GM23338 (cell line): ENCODE measurements at regions not wholly inside any gene's neighbourhood (a gene's known extent, or its start where the extent isn't known, plus 50 kb on each side); places are given as distances from the start of the nearest gene placed in this dataset.

Experiments used
- CREB1 ChIP-seq: fragments of 250-450 bp; sonication (Bioruptor Pico); IDR thresholded peaks from 2 replicates; pipeline ENCODE4 v1.5.0; 2020; ENCODE audit warnings: low read depth, mild to moderate bottlenecking, moderate library complexity
- CTCF ChIP-seq, 2 experiments: fragments of 200-600 bp in 1 of 2; sonication (generic) in 1 of 2; conservative IDR thresholded peaks; 2 replicates each; pipeline versions ENCODE4 v1.5.1 to v1.6.1; 2016 to 2017; ENCODE audit warnings: antibody characterized with exemption in 2 of 2, low read depth in 2 of 2, mild to moderate bottlenecking in 2 of 2, moderate library complexity in 1 of 2
- EZH2 ChIP-seq: fragments of 200-600 bp; sonication (generic); IDR thresholded peaks from one replicate; pipeline ENCODE4 v1.8.0; 2017; ENCODE audit warnings: antibody characterized with exemption, mild to moderate bottlenecking, low read depth; ENCODE audit not compliant: unreplicated experiment
- EZH2phosphoT487 ChIP-seq: fragments of 200-600 bp; sonication (generic); IDR thresholded peaks from one replicate; pipeline ENCODE4 v1.8.1; 2018; ENCODE audit warnings: antibody characterized with exemption; ENCODE audit not compliant: unreplicated experiment
- JUNB ChIP-seq: IDR thresholded peaks from one replicate; pipeline ENCODE4 v1.6.1; 2016; ENCODE audit warnings: antibody characterized with exemption; ENCODE audit not compliant: unreplicated experiment
- NANOG ChIP-seq: IDR thresholded peaks from 2 replicates; pipeline ENCODE4 v1.6.1; 2016; ENCODE audit warnings: antibody characterized with exemption, borderline replicate concordance
- POLR2AphosphoS5 ChIP-seq: IDR thresholded peaks from 2 replicates; pipeline ENCODE4 v1.6.1; 2016; ENCODE audit warnings: antibody characterized with exemption, low read depth
- REST ChIP-seq: IDR thresholded peaks from one replicate; pipeline ENCODE4 v1.6.1; 2018; ENCODE audit warnings: antibody characterized with exemption; ENCODE audit not compliant: unreplicated experiment
- STAT1 ChIP-seq: IDR thresholded peaks from one replicate; pipeline ENCODE4 v1.6.1; 2016; ENCODE audit warnings: antibody characterized with exemption; ENCODE audit not compliant: unreplicated experiment
- ZNF331 ChIP-seq: fragments of 250-450 bp; sonication (Bioruptor Pico); IDR thresholded peaks from 2 replicates; pipeline ENCODE4 v1.5.0; 2020; ENCODE audit warnings: low read depth, mild to moderate bottlenecking, moderate library complexity
- TF ChIP-seq, protein P1 (sequence below): fragments of 250-450 bp; sonication (Bioruptor Pico); IDR thresholded peaks from 2 replicates; pipeline ENCODE4 v1.5.0; 2020; ENCODE audit warnings: mild to moderate bottlenecking, moderate library complexity
- TF ChIP-seq, protein P2 (sequence below): IDR thresholded peaks from 2 replicates; pipeline ENCODE4 v1.6.1; 2016; ENCODE audit warnings: antibody characterized with exemption

DNA sequence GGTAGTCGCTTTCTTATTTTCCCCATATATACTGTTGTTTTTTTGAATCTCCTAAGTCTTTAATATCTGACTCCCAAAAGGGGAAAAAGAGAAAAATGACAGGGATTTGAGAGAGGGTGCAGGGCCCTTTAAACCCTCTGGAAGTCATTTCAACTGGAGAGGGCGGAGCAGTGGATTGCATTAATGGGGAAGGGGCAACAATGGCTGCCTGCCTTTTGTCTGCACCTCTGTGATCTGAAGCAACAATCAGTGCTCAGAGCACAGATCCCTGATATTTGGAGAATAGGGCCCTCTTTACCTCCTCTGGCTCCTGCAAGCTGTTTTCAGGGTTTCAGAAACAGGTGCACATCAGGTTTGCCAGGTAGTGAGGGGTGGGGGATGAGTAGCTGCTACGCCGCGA lies 1458.3 kb upstream of the TENM3 start:
- TF ChIP-seq CTCF (conservative IDR thresholded peaks at IDR 0.05; ENCODE audit: low read depth in 2 of 2) (no peak), REST (no peak), JUNB (no peak), EZH2phosphoT487 (no peak), CREB1 (CRISPR knock-in tag) (no peak), EZH2 (no peak), POLR2AphosphoS5 (no peak), STAT1 (no peak), NANOG (no peak), ZNF331 (CRISPR knock-in tag) (no peak)
- TF ChIP-seq, protein P1, sequence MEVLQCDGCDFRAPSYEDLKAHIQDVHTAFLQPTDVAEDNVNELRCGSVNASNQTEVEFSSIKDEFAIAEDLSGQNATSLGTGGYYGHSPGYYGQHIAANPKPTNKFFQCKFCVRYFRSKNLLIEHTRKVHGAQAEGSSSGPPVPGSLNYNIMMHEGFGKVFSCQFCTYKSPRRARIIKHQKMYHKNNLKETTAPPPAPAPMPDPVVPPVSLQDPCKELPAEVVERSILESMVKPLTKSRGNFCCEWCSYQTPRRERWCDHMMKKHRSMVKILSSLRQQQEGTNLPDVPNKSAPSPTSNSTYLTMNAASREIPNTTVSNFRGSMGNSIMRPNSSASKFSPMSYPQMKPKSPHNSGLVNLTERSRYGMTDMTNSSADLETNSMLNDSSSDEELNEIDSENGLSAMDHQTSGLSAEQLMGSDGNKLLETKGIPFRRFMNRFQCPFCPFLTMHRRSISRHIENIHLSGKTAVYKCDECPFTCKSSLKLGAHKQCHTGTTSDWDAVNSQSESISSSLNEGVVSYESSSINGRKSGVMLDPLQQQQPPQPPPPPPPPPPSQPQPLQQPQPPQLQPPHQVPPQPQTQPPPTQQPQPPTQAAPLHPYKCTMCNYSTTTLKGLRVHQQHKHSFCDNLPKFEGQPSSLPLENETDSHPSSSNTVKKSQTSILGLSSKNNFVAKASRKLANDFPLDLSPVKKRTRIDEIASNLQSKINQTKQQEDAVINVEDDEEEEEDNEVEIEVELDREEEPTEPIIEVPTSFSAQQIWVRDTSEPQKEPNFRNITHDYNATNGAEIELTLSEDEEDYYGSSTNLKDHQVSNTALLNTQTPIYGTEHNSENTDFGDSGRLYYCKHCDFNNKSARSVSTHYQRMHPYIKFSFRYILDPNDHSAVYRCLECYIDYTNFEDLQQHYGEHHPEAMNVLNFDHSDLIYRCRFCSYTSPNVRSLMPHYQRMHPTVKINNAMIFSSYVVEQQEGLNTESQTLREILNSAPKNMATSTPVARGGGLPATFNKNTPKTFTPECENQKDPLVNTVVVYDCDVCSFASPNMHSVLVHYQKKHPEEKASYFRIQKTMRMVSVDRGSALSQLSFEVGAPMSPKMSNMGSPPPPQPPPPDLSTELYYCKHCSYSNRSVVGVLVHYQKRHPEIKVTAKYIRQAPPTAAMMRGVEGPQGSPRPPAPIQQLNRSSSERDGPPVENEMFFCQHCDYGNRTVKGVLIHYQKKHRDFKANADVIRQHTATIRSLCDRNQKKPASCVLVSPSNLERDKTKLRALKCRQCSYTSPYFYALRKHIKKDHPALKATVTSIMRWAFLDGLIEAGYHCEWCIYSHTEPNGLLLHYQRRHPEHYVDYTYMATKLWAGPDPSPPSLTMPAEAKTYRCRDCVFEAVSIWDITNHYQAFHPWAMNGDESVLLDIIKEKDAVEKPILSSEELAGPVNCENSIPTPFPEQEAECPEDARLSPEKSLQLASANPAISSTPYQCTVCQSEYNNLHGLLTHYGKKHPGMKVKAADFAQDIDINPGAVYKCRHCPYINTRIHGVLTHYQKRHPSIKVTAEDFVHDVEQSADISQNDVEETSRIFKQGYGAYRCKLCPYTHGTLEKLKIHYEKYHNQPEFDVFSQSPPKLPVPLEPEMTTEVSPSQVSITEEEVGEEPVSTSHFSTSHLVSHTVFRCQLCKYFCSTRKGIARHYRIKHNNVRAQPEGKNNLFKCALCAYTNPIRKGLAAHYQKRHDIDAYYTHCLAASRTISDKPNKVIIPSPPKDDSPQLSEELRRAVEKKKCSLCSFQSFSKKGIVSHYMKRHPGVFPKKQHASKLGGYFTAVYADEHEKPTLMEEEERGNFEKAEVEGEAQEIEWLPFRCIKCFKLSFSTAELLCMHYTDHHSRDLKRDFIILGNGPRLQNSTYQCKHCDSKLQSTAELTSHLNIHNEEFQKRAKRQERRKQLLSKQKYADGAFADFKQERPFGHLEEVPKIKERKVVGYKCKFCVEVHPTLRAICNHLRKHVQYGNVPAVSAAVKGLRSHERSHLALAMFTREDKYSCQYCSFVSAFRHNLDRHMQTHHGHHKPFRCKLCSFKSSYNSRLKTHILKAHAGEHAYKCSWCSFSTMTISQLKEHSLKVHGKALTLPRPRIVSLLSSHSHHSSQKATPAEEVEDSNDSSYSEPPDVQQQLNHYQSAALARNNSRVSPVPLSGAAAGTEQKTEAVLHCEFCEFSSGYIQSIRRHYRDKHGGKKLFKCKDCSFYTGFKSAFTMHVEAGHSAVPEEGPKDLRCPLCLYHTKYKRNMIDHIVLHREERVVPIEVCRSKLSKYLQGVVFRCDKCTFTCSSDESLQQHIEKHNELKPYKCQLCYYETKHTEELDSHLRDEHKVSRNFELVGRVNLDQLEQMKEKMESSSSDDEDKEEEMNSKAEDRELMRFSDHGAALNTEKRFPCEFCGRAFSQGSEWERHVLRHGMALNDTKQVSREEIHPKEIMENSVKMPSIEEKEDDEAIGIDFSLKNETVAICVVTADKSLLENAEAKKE (CRISPR knock-in tag), result no peak
- TF ChIP-seq, protein P2, sequence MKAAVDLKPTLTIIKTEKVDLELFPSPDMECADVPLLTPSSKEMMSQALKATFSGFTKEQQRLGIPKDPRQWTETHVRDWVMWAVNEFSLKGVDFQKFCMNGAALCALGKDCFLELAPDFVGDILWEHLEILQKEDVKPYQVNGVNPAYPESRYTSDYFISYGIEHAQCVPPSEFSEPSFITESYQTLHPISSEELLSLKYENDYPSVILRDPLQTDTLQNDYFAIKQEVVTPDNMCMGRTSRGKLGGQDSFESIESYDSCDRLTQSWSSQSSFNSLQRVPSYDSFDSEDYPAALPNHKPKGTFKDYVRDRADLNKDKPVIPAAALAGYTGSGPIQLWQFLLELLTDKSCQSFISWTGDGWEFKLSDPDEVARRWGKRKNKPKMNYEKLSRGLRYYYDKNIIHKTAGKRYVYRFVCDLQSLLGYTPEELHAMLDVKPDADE, result no peak
